GM19324 (cell line): ENCODE measurements at regions not wholly inside any gene's neighbourhood (a gene's known extent, or its start where the extent isn't known, plus 50 kb on each side); places are given as distances from the start of the nearest gene placed in this dataset.
"Not testable (repeated sequence)": the region's sequence is repeated elsewhere in the genome, so short reads cannot be mapped to it uniquely, and the experiment has no call there.

Experiments used
- ATAC-seq: cut with Tn5 transposase; IDR thresholded peaks from one replicate; pipeline ENCODE4 v1.9.1; 2021; ENCODE audit warnings: mild to moderate bottlenecking, moderate library complexity; ENCODE audit not compliant: unreplicated experiment, low FRiP score

DNA sequence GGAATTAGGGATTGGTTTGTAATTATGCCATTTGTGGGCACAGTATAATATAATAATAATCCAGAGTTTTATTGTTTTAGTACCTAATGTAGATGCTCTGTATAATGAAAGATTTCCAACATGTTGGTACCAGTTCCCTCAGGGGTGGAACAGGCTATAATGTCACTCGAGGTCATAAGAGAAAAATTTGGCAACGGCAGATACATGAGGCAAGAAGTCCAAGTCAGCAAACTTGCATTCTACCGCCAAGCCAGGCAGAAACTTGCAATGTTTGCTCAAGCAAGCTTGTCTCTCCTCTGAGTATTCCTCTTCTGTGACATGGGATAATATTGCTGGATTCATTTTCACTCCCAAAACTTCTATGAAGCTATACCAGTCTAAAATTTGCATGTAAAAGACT is 520.0 kb upstream of the SALL3 start:
- ATAC-seq: no peak

DNA sequence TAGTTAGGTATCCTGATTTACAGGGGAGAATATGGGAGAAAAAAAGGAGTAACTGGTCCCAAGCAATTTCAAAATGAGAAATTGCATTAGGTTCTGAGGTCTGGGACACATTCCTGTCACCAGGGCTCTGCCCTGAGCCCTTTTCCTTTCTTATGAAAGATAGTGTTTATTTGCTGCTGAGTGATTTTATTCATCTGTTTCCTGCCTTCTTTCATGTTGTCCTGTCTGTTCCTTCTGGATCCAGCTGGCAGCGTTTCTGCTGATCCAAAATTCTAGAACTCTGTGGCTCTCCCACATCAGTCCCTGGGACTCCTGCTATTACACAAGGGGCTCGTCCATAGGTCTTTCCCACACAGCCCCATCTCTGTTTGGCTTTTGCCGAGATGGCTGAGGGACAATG is 519.1 kb upstream of the SALL3 start:
- no peak for ATAC-seq

DNA sequence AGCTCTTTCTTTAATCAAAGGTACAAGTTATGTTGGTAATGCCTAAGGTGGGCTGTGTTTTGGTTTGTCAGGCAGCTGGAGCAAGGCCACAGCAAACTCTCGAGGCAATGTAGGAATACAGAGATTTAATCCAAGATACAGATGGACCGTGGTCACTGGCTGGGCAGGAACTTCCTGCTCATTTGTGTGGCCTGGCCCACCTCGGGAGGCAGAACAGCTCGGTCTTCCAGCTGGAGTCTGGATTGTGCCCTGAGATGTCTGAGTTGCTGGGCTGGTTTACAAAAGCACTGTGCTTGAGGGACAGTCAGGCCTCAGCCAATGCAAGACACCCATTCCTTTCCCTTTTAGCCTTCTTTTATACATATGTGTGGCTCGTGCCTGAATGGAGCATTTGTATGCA is 506.1 kb upstream of the SALL3 start:
- no peak for ATAC-seq

DNA sequence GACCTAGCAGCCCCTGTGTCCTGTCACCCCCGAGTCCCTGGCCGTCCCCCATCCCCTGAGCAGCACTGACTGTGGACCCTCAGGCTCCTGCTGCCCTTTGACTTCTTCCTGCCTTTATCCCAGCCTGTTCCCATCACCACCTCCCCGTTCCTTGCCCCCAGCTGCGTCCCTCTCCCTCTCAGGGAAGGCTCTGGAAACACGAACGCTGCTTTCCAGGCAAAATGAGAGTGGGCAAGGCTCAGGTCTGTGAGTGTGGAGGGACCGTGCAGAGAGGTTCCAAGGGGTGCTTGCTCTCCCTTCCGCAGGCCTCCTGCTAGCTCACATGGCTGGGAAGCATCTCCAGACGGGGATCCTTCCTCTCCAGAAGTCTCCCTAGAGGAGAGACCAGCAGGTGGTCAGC is 501.8 kb upstream of the SALL3 start:
- ATAC-seq: no peak

DNA sequence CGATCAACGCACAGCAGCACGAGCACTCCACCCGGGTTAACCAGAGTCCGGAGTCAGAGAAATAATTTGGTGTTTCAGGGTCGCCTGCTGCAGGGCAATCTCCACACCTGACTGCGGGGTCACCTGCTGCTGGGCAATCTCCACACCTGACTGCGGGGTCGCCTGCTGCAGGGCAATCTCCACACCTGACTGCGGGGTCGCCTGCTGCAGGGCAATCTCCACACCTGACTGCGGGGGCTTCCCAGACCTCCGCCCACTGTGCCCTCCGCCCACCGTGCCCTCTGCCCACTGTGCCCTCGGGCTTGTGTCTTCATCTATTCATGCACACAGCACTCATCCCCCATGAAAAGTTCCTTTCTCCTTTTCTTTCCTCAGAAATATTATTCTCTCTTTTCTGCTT is 500.2 kb upstream of the SALL3 start:
- no peak for ATAC-seq

DNA sequence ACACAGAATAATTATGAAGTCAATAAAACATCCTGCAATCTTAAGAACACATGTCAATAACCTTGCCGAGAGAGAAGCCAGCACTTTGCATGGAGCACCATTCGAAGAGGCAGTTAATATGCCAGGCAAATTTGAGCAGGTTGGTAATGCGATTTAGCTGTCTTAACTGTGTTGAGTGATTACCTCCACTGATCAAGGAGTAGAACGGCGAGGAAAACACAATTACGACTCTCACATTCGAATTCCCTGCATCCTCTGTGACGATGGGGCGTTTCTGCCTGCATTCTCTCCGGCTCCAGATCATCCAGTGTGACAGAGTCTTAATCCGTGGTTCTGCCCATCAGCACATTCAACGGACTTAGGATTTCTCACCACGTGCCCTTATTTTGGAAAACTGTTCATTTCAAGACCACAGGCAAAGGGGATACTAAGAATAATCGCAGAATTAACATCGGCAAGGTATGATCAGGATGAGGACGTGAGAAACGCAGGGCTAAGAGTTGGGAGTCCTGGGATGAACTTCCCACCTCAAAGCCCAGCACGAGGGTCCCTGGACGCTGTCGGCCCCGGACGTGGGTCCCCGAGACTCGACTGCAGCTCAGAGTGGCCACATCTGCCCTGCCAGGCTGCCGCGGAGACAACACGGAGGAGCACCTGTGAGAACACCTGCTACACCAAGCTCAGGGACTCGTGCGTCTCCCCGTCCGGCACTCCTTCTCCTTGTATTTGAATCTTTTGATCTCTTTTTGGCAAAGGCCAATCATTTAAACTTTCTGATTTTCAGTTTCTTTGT is 499.2 kb upstream of the SALL3 start:
- ATAC-seq: no peak

DNA sequence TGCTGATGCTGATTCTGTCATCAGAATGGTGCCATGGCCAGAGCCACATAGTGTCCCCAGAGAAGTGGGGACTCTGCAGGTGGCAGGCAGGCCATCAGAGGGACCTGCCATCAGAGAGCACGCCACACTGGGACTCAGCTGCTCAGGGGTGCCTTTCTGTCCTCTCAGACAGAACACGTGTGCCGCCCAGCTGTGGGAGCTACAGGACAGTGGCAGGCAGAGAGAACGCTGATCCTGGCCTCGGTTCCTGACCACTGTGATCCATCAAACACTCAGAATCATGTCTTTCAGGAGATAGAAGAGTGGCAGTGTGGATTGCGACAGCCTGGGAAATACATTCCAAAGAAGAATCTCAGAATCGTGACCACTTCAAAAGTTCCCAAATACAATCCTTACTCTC is 497.2 kb upstream of the SALL3 start:
- no peak for ATAC-seq

DNA sequence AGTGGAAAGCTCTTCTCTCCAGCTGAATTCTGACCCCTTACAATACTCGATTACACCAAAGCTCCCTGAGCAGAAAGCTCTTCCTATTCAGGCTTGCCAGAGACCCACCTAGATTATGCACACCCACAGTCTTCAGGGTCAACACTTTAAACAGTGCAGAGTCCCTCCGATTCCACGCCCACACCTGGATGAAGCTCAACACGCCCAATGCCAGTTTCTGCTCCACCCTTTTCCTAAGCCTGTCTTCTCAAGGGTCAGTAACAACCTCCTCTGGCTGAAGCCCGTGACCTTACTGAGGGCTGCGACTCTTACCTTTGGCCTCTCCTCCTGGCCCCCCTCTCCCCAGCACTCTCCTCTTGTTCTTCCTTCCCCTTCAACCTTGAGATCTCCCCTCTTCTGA is 492.0 kb upstream of the SALL3 start:
- ATAC-seq: no peak

DNA sequence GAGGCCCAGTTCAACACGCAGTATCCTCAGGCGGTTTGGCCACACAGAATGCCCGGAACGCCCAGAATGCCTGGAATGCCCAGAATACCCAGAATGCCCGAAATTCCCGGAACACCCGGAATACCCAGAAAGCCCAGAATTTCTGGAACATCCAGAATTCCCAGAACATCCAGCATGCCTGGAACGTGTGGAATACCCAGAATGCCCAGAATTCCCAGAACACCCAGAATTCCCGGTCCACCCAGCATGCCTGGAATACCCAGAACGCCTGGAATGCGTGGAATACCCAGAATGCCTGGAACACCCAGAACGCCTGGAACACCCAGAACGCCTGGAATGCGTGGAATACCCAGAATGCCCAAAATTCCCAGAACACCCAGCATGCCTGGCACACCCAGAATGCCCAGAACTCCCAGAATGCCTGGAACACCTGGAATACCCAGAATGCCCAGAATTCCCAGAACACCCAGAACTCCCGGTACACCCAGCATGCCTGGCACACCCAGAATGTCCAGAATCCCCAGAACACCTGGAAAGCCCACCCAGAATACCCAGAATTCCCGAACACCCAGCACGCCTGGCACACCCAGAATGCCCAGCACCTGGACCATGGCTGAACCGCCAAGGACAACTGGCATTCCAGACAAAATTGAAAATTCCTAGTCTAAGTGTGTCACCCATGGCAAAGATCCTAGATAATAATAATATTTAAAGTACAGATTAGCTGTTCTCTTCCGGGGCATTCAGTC is 487.4 kb upstream of the SALL3 start:
- ATAC-seq: no peak

DNA sequence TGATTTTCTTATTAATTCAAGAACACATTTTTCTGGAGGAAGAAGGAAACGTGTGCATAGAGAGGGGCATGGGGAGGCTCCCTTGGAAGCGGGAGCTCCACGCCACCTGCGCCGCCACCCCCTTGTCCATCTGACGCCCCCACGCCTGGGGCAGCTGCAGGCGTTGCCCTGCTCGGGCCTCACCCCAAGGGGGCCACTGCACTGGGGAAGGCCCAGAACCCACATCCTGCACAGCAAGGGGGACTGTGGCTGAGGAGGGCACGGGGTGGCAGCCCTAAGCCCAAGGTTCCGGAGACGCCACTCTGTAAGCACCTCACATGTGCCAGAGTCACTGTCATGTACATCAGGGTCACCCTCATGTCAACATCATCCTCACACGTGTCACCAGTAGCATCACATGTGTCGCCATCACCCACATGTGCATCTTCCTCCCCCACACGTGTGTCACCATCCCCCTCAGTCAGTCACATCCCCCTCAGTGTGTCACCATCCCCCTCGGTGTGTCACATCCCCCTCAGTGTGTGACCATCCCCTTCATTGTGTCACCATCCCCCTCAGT is 486.7 kb upstream of the SALL3 start:
- no peak for ATAC-seq

DNA sequence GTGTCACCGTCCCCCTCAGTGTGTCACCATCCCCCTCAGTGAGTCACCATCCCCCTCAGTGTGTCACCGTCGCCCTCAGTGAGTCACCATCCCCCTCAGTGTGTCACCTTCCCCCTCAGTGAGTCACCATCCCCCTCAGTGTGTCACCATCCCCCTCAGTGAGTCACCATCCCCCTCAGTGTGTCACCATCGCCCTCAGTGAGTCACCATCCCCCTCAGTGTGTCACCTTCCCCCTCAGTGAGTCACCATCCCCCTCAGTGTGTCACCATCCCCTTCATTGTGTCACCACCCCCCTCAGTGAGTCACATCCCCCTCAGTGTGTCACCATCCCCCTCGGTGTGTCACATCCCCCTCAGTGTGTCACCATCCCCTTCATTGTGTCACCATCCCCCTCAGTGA is 486.1 kb upstream of the SALL3 start:
- not testable (repeated sequence) for ATAC-seq

DNA sequence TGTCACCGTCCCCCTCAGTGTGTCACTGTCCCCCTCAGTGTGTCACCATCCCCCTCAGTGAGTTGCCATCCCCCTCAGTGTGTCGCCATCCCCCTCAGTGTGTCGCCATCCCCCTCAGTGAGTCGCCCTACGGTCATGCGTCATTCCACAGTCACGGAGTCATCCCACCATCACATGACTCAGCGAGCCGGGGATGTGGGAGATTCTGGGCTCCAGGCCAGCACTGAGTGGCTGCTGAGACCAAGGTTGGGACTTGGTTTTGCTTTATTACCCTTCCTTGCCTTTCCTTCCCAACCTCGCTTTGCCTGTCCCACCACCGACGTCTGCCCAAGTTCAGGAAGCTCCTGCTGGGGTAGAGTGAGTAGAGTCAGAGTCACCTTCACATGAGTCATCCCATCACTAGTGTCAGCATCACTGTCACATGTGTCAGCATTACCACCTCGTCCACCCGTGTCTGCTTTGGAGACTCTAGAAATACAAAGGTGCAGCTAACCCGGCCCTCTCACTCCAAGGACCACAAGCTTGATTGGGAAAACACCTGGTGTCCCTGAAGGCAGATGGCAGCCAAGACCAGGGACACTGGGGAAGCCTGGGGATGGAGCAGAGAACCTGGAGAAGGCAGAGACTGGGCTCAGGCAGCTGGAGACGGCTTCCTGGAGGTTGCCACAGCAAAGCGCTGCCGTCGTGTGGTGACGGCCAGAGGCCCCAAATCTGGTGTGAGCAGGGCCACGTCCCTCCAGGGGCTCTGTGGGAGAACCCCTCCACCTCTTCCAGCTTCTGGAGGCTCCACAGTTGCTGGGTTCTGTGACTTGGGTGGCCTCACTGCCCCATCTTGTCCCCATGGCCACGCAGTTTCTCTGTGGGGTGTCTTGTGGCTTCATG is 485.2 kb upstream of the SALL3 start:
- no peak for ATAC-seq

DNA sequence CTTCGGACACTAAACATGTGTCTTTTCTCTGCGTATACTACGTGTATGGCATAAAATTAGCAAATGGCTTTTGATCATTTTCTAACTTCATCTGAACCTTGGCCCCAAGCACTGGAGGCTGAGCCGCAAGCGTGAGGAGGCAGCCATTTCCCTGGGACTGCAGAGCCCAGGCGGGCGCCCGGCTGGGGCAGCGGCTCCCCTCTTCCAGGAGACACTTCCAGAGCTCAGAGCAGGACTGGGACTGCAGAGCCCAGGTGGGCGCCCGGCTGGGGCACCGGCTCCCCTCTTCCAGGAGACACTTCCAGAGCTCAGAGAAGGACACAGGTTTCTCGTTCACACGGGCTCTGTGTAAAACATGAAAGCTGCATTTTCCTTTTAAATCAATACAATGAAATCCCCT is 484.1 kb upstream of the SALL3 start:
- ATAC-seq: no peak

DNA sequence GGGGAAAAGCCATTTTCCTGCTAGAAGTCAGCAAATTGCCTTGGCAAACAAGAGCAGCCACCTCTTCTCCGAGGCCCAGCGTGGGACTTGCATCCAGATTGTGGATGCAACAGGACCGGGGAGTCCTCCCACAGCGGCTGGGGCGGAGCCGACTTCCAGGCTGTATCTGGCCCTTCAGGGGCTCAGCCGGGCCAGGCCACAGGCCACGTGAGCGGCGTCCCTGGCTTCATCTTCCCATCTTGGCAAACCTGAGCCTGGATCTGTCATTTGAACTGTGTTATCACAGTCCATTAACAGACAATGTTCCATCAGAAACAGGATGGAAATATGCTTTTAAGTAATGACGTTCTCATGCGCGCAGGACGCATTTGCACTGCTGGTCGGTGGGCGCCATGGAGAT is 483.5 kb upstream of the SALL3 start:
- ATAC-seq: no peak

DNA sequence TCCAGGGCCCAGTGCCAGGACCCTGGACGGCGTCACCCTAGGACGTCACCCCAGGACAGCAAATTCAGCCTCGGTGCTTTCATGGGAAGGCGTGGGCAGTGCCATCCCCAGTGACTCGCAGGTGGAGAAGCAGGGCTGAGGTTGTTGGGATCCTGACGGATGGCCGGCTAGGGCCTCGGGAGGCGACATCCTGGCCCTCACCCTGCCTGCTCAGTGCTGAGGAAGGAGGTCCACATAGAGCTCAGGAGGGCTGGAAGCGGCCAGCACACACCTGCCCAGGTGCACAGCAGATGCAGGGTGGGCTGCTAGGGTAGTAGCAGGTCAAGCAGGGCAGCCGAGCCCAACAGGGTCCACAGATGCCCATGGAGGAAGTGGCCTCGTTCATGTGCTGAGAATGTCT is 482.0 kb upstream of the SALL3 start:
- no peak for ATAC-seq

DNA sequence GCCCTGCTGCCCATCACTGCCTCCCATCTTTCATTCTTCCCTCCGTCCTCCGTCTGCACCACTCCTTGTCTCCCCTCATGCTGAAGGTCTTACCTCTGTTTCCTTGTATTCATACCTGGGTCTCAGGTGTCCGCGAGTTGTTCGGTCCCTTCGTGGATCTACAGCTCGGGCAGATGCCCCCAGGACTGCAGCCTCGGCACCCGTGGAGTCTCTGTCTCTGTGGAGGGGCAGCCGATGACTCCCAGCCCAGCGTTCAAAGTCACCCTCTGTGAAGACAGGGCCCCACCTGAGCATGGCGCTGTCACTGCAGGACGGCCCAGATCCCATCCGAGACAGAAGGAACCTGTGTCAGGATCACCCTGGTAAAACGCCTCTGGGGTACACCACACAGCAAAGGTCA is 480.0 kb upstream of the SALL3 start:
- no peak for ATAC-seq

DNA sequence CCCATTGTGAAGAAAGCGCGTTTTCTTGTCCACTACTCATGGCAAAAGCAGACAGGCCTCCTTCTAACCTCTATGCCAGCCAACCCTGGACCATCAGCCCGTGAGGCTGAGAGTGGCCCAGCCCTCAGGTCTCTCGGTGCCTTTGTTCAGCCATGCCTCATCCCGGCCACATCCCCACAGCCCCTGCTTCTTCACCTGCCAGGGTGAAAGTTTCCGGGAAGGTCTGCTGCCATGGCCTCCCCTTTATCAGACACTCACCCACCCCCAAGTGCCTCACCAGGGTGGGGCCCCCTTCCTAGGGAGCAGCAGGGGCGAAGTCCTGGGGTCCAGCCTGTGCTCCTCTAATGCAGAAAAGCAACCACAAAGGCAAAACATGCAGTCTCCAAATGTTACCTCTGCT is 478.4 kb upstream of the SALL3 start:
- ATAC-seq: no peak

DNA sequence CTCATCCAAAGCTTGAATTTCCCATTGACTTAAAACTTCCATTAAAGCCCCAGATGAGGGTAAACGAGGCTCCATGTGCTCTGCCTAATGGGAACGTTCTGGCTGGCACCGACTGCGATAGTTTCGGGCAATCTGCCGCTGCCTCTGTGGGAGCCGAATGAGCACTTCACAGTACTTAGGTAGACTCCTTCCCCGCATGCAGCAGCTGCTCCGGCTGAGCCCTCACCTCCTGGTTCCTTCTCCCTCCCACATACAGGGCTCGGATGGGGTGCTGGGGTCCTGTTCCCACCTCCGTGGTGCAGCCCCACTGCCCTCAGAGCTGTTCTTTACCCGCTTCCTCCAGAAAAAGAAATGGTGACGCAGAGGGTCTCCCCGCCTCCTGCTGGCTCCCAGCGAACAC is 476.5 kb upstream of the SALL3 start:
- ATAC-seq: no peak

DNA sequence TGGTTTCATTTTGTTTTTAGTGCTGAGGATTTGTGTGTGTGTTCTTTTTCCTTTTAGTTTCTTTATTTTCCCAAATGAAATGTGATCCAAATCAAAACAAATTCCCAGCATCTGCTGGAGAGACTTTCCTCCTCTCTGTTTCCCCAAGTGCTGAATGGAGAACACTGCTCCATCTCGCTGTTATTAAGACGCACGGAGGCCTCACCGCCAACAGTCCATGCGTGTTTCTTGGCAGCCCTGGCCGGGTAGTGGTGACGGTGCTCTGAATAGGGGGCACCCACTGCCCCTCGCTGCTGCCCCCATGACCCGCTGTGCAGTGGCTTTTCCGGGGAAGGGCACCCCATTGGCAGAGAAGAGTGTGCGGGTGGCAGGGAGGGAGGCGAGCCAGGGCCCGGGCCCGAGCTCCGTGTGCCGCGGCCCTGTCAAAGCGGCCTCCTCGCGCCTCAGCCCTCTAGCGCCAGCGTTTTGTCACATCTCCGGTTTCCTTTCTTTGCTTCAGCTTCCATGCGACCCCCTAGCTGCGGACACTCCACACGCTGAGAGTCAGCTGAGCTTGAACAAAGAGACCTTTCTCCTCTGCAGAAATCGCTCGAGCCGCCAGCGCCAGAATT is 473.7 kb upstream of the SALL3 start:
- no peak for ATAC-seq

DNA sequence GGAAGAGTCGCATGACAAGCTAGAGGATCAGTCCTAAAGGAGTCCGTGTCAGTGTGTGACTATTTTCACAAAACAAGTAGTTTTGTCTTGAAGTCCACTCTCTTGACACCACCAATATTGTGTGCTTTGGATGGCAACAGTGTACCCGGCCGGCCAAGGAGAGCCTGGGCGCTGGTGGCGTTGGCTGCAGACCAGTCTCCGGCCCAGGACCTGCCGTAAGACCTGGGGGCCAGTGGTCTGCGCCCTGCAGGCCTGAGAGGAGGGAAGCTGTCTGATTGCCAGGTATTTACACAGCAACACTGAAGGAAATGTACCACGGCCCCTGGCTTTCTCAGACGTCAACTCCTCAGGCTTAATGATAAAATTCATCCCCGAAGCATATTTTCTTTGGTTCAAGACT is 472.4 kb upstream of the SALL3 start:
- ATAC-seq: no peak
